GM12892 (cell line): ENCODE measurements at regions not wholly inside any gene's neighbourhood (a gene's known extent, or its start where the extent isn't known, plus 50 kb on each side); places are given as distances from the start of the nearest gene placed in this dataset.

ENCODE experiments used
- POLR2A ChIP-seq: IDR thresholded peaks from 2 replicates; pipeline ENCODE4 v1.6.1; 2011; ENCODE audit warnings: low read depth, low read length, control low read depth
- POLR2AphosphoS5 ChIP-seq: IDR thresholded peaks from 2 replicates; pipeline ENCODE4 v1.6.1; 2011; ENCODE audit warnings: low read depth, low read length, control low read depth

- TF ChIP-seq POLR2AphosphoS5 (no peak), POLR2A (no peak)
Measured at GRCh38 chr12:98221243-98221808, 294.1 kb upstream of the TMPO start.
